HEK293 (cell line): ENCODE measurements at regions not wholly inside any gene's neighbourhood (a gene's known extent, or its start where the extent isn't known, plus 50 kb on each side); places are given as distances from the start of the nearest gene placed in this dataset.

Source experiments
- CTCF ChIA-PET: fragments of 350-600 bp; formaldehyde crosslinking; extraction: SDS; loops from one replicate; lab custom pipeline; 2021; ENCODE audit warnings: antibody characterized with exemption; lab: Yijun Ruan, JAX
- POLR2A ChIA-PET: fragments of 300-600 bp; formaldehyde crosslinking; extraction: SDS; loops from one replicate; lab custom pipeline; 2020; ENCODE audit warnings: antibody characterized with exemption, inconsistent platforms; lab: Yijun Ruan, JAX
- H3K27ac ChIP-seq: fragments of 200-500 bp; sonication (Bioruptor generic); 2 replicates; pipeline ENCODE4 v1.5.1; 2014; ENCODE audit warnings: low read depth, low read length, control low read depth, inconsistent platforms; ENCODE audit errors: extremely low read depth
- H3K36me3 ChIP-seq, 2 experiments: fragments of 200-500 bp in 1 of 2; sonication (Bioruptor generic) in 1 of 2; 1 replicate in 1 of 2; 2 replicates in 1 of 2; pipeline ENCODE4 v1.5.1; 2014 to 2017; ENCODE audit warnings: inconsistent platforms in 2 of 2, low read length in 2 of 2; ENCODE audit not compliant: control insufficient read depth in 2 of 2, insufficient read depth in 1 of 2
- H3K4me1 ChIP-seq: fragments of 200-500 bp; sonication (Bioruptor generic); 2 replicates; pipeline ENCODE4 v1.5.1; 2014; ENCODE audit warnings: mild to moderate bottlenecking, low read length, inconsistent platforms; ENCODE audit not compliant: control insufficient read depth, insufficient read depth
- H3K4me3 ChIP-seq: 2 replicates; pipeline ENCODE4 v1.5.1; 2011; ENCODE audit warnings: low read depth, mild to moderate bottlenecking, control low read depth, low read length, moderate library complexity
- H3K9me3 ChIP-seq: fragments of 200-500 bp; sonication (Bioruptor generic); 2 replicates; pipeline ENCODE4 v1.5.1; 2014; ENCODE audit warnings: low read depth, low read length, inconsistent platforms; ENCODE audit not compliant: control insufficient read depth, insufficient read depth
- GLIS2 ChIP-seq: fragments of 450-650 bp; formaldehyde crosslinking; IDR thresholded peaks from 2 replicates; pipeline ENCODE4 v1.5.1; 2016; ENCODE audit warnings: missing biosample characterization, missing genetic modification characterization
- HOXC10 ChIP-seq: sonication (generic); formaldehyde crosslinking; IDR thresholded peaks from 2 replicates; pipeline ENCODE4 v1.8.1; 2023; ENCODE audit warnings: mild to moderate bottlenecking, missing genetic modification reagents
- ZNF112 ChIP-seq: fragments of 450-650 bp; formaldehyde crosslinking; IDR thresholded peaks from 2 replicates; pipeline ENCODE4 v1.5.0; 2017; ENCODE audit warnings: missing biosample characterization, missing genetic modification characterization
- ZNF248 ChIP-seq: fragments of 450-650 bp; formaldehyde crosslinking; IDR thresholded peaks from 2 replicates; pipeline ENCODE4 v1.5.1; 2017; ENCODE audit warnings: missing biosample characterization, missing genetic modification characterization
- ZNF354C ChIP-seq: fragments of 450-650 bp; formaldehyde crosslinking; IDR thresholded peaks from 2 replicates; pipeline ENCODE4 v1.5.1; 2016; ENCODE audit warnings: missing biosample characterization, missing genetic modification characterization, low read depth, borderline replicate concordance
- ZNF48 ChIP-seq: fragments of 450-650 bp; formaldehyde crosslinking; IDR thresholded peaks from 2 replicates; pipeline ENCODE4 v1.5.1; 2016; ENCODE audit warnings: missing biosample characterization, missing genetic modification characterization
- ZNF510 ChIP-seq: fragments of 450-650 bp; formaldehyde crosslinking; IDR thresholded peaks from 2 replicates; pipeline ENCODE4 v1.5.1; 2018; ENCODE audit warnings: mild to moderate bottlenecking, missing genetic modification characterization, missing biosample characterization; ENCODE audit not compliant: insufficient replicate concordance
- ZNF624 ChIP-seq: fragments of 450-650 bp; formaldehyde crosslinking; IDR thresholded peaks from 2 replicates; pipeline ENCODE4 v1.5.1; 2017; ENCODE audit warnings: missing biosample characterization, missing genetic modification characterization
- ZNF664 ChIP-seq: fragments of 450-650 bp; formaldehyde crosslinking; IDR thresholded peaks from 2 replicates; pipeline ENCODE4 v1.5.1; 2016; ENCODE audit warnings: missing biosample characterization, missing genetic modification characterization
- ZNF707 ChIP-seq: fragments of 450-650 bp; formaldehyde crosslinking; IDR thresholded peaks from 2 replicates; pipeline ENCODE4 v1.5.1; 2016; ENCODE audit warnings: missing biosample characterization, missing genetic modification characterization
- ZNF830 ChIP-seq: fragments of 450-650 bp; IDR thresholded peaks from 2 replicates; pipeline ENCODE4 v1.5.0; 2018; ENCODE audit warnings: missing biosample characterization, missing genetic modification characterization, low read depth, mild to moderate bottlenecking, moderate library complexity
- TF ChIP-seq, protein P1 (sequence below): fragments of 450-650 bp; formaldehyde crosslinking; IDR thresholded peaks from 2 replicates; pipeline ENCODE4 v1.5.1; 2016; ENCODE audit warnings: missing biosample characterization, missing genetic modification characterization, low read depth
- TF ChIP-seq, protein P2 (sequence below): fragments of 450-650 bp; formaldehyde crosslinking; IDR thresholded peaks from 2 replicates; pipeline ENCODE4 v1.5.1; 2016; ENCODE audit warnings: missing biosample characterization, missing genetic modification characterization
- TF ChIP-seq, protein P3 (sequence below): fragments of 450-650 bp; formaldehyde crosslinking; IDR thresholded peaks from 2 replicates; pipeline ENCODE4 v1.5.1; 2016; ENCODE audit warnings: missing biosample characterization, missing genetic modification characterization
- TF ChIP-seq, protein P4 (sequence below): fragments of 450-650 bp; formaldehyde crosslinking; IDR thresholded peaks from 2 replicates; pipeline ENCODE4 v1.5.1; 2016; ENCODE audit warnings: missing biosample characterization, missing genetic modification characterization, borderline replicate concordance

DNA sequence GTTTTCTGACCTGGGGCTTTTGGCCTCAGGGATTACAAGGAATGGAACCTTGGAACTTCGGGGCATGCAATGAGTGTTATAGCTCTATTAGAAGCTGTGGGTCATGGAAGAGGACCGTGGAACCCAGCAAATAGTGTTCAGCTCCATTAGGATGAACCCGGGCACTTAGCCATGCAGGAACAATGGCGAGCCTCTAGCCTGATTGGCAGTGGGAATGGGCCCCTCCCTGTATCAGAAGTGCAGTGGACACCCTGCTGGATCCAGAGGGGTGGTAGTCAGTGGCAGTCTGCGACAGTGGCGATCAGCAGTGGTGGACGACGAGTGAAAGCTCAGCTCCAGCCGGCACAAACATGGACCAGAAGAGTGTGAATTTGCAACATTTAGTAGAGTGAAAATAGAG is 315.4 kb upstream of the TECRL start (continued):
- TF ChIP-seq, protein P1, sequence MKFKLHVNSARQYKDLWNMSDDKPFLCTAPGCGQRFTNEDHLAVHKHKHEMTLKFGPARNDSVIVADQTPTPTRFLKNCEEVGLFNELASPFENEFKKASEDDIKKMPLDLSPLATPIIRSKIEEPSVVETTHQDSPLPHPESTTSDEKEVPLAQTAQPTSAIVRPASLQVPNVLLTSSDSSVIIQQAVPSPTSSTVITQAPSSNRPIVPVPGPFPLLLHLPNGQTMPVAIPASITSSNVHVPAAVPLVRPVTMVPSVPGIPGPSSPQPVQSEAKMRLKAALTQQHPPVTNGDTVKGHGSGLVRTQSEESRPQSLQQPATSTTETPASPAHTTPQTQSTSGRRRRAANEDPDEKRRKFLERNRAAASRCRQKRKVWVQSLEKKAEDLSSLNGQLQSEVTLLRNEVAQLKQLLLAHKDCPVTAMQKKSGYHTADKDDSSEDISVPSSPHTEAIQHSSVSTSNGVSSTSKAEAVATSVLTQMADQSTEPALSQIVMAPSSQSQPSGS (tag by site-specific recombination) = no peak

DNA sequence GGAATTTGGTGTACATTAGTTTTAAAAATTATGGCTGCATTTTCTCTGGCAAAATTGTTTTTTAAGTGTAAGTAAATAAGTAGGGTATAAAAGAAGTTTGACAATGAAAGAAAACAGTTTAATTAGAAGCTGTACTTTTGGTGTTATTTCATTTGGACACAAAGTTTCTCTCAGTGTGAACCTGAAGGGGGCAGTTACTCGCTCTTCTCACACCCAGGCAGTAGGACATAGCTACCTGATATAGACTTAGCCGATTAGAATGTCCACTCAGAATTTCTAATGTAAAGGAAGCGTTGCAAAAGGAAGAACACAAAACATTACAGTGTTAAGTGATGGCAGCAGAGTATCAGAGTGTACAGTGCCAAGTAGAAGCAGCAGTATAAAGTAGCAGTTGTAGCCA is 311.9 kb upstream of the TECRL start:
- ChIA-PET POLR2A (no interaction called here), CTCF (interaction anchor here (0.6 to 0.8 kb wide), 2 partner anchors 33 to 60 kb away, joined by 3 read pairs; no protein-coding TSS in a partner anchor)
- TF ChIP-seq ZNF48 (no peak), ZNF664 (no peak), ZNF112 (tag by site-specific recombination) (no peak), ZNF248 (tag by site-specific recombination) (no peak), ZNF510 (tag by site-specific recombination) (no peak), ZNF624 (tag by site-specific recombination) (no peak), ZNF354C (tag by site-specific recombination) (no peak), GLIS2 (tag by site-specific recombination) (no peak), ZNF707 (tag by site-specific recombination) (no peak), HOXC10 (CRISPR knock-in tag) (no peak), ZNF830 (no peak)
- TF ChIP-seq, protein P2, sequence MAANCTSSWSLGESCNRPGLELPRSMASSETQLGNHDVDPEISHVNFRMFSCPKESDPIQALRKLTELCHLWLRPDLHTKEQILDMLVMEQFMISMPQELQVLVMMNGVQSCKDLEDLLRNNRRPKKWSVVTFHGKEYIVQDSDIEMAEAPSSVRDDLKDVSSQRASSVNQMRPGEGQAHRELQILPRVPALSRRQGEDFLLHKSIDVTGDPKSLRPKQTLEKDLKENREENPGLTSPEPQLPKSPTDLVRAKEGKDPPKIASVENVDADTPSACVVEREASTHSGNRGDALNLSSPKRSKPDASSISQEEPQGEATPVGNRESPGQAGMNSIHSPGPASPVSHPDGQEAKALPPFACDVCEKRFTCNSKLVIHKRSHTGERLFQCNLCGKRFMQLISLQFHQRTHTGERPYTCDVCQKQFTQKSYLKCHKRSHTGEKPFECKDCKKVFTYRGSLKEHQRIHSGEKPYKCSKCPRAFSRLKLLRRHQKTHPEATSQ (tag by site-specific recombination) = no peak
- TF ChIP-seq, protein P3, sequence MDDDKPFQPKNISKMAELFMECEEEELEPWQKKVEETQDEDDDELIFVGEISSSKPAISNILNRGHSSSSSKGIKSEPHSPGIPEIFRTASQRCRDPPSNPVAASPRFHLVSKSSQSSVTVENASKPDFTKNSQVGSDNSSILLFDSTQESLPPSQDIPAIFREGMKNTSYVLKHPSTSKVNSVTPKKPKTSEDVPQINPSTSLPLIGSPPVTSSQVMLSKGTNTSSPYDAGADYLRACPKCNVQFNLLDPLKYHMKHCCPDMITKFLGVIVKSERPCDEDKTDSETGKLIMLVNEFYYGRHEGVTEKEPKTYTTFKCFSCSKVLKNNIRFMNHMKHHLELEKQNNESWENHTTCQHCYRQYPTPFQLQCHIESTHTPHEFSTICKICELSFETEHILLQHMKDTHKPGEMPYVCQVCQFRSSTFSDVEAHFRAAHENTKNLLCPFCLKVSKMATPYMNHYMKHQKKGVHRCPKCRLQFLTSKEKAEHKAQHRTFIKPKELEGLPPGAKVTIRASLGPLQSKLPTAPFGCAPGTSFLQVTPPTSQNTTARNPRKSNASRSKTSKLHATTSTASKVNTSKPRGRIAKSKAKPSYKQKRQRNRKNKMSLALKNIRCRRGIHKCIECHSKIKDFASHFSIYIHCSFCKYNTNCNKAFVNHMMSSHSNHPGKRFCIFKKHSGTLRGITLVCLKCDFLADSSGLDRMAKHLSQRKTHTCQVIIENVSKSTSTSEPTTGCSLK = no peak
- TF ChIP-seq, protein P4, sequence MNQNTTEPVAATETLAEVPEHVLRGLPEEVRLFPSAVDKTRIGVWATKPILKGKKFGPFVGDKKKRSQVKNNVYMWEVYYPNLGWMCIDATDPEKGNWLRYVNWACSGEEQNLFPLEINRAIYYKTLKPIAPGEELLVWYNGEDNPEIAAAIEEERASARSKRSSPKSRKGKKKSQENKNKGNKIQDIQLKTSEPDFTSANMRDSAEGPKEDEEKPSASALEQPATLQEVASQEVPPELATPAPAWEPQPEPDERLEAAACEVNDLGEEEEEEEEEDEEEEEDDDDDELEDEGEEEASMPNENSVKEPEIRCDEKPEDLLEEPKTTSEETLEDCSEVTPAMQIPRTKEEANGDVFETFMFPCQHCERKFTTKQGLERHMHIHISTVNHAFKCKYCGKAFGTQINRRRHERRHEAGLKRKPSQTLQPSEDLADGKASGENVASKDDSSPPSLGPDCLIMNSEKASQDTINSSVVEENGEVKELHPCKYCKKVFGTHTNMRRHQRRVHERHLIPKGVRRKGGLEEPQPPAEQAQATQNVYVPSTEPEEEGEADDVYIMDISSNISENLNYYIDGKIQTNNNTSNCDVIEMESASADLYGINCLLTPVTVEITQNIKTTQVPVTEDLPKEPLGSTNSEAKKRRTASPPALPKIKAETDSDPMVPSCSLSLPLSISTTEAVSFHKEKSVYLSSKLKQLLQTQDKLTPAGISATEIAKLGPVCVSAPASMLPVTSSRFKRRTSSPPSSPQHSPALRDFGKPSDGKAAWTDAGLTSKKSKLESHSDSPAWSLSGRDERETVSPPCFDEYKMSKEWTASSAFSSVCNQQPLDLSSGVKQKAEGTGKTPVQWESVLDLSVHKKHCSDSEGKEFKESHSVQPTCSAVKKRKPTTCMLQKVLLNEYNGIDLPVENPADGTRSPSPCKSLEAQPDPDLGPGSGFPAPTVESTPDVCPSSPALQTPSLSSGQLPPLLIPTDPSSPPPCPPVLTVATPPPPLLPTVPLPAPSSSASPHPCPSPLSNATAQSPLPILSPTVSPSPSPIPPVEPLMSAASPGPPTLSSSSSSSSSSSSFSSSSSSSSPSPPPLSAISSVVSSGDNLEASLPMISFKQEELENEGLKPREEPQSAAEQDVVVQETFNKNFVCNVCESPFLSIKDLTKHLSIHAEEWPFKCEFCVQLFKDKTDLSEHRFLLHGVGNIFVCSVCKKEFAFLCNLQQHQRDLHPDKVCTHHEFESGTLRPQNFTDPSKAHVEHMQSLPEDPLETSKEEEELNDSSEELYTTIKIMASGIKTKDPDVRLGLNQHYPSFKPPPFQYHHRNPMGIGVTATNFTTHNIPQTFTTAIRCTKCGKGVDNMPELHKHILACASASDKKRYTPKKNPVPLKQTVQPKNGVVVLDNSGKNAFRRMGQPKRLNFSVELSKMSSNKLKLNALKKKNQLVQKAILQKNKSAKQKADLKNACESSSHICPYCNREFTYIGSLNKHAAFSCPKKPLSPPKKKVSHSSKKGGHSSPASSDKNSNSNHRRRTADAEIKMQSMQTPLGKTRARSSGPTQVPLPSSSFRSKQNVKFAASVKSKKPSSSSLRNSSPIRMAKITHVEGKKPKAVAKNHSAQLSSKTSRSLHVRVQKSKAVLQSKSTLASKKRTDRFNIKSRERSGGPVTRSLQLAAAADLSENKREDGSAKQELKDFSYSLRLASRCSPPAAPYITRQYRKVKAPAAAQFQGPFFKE = no peak

More for the DNA sequence above, 311.9 kb upstream of the TECRL start:
- Histone ChIP-seq H3K4me3 (no peak overlapping the region), H3K36me3 (no peaks in the 10 kb centered on the region), H3K27ac (no peak overlapping the region), H3K4me1 (no peaks in the 10 kb centered on the region), H3K9me3 (no peaks in the 10 kb centered on the region)
